Endothelial cell of umbilical vein (primary cell): ENCODE measurements at regions not wholly inside any gene's neighbourhood (a gene's known extent, or its start where the extent isn't known, plus 50 kb on each side); places are given as distances from the start of the nearest gene placed in this dataset.
"Not testable (repeated sequence)": the region's sequence is repeated elsewhere in the genome, so short reads cannot be mapped to it uniquely, and the experiment has no call there.

ENCODE experiments used
- BruUV-seq: library from RNA; stranded (reverse); fragments of 400-500 nt; replicated peaks from 2 replicates; lab custom pipeline; 2021; lab: Mats Ljungman, UMichigan
- CTCF ChIA-PET: fragments of 300-600, 350-600 bp; sonication (Branson Sonifier 250); formaldehyde crosslinking; loops from one replicate; lab custom pipeline; 2021; ENCODE audit warnings: antibody characterized with exemption, inconsistent platforms; lab: Charles Lee
- POLR2A ChIA-PET: fragments of 300-600, 350-600 bp; sonication (Branson Sonifier 250); formaldehyde crosslinking; loops from one replicate; lab custom pipeline; 2021; ENCODE audit warnings: antibody characterized with exemption, inconsistent platforms; lab: Charles Lee
- DNase-seq: peaks from one replicate; pipeline ENCODE4 v3.0.0-alpha.2; 2011; ENCODE audit warnings: low read depth, low spot score
- FAIRE-seq: peaks from 2 replicates; lab custom pipeline; 2011; peaks lifted over from hg19 to GRCh38; lab: Jason Lieb, UNC
- H2AFZ ChIP-seq: 2 replicates; pipeline ENCODE4 v1.6.0; 2012; ENCODE audit warnings: low read depth, low read length, control low read depth, inconsistent platforms
- H3K27ac ChIP-seq: 2 replicates; pipeline ENCODE4 v1.5.1; 2011; ENCODE audit warnings: low read depth, mild to moderate bottlenecking, control low read depth, low read length, moderate library complexity; ENCODE audit not compliant: insufficient read depth
- H3K27me3 ChIP-seq, 2 experiments: 2 replicates each; pipeline versions ENCODE4 v1.6.0 to v1.6.1; 2011; ENCODE audit warnings: low read length in 2 of 2, mixed read lengths in 1 of 2; ENCODE audit not compliant: control insufficient read depth in 2 of 2, insufficient read depth in 2 of 2
- H3K36me3 ChIP-seq, 2 experiments: 2 replicates in 1 of 2; 3 replicates in 1 of 2; pipeline ENCODE4 v1.5.1; 2011; ENCODE audit warnings: low read length in 2 of 2, mild to moderate bottlenecking in 1 of 2, moderate library complexity in 1 of 2; ENCODE audit not compliant: control insufficient read depth in 2 of 2, insufficient read depth in 2 of 2; ENCODE audit errors: extremely low read depth in 1 of 2
- H3K4me1 ChIP-seq: 3 replicates; pipeline ENCODE4 v1.5.1; 2011; ENCODE audit warnings: mild to moderate bottlenecking, low read length; ENCODE audit not compliant: control insufficient read depth, insufficient read depth; ENCODE audit errors: extremely low read depth
- H3K4me2 ChIP-seq: 2 replicates; pipeline ENCODE4 v1.6.1; 2011; ENCODE audit warnings: low read length, control low read depth, mixed read lengths; ENCODE audit not compliant: insufficient read depth
- H3K4me3 ChIP-seq, 3 experiments: fragments of 200-600 bp in 1 of 3; sonication (generic), shearing (Covaris generic) in 1 of 3; replicated peaks in 1 of 3; 2 replicates each; pipeline ENCODE4 v1.5.1; 2011 to 2016; ENCODE audit warnings: control low read depth in 3 of 3, low read length in 3 of 3, mild to moderate bottlenecking in 2 of 3, inconsistent platforms in 1 of 3, low read depth in 1 of 3, moderate library complexity in 1 of 3; ENCODE audit not compliant: insufficient read depth in 1 of 3
- H3K79me2 ChIP-seq: 2 replicates; pipeline ENCODE4 v1.6.0; 2012; ENCODE audit warnings: low read length, inconsistent platforms; ENCODE audit not compliant: control insufficient read depth, insufficient read depth
- H3K9ac ChIP-seq: replicated peaks from 2 replicates; pipeline ENCODE3; 2011; ENCODE audit warnings: low read length, control low read depth; ENCODE audit not compliant: insufficient read depth; ENCODE audit errors: extremely low read depth
- H3K9me1 ChIP-seq: replicated peaks from 3 replicates; pipeline ENCODE4 v1.6.0; 2011; ENCODE audit warnings: mild to moderate bottlenecking, low read length; ENCODE audit not compliant: control insufficient read depth, insufficient read depth; ENCODE audit errors: extremely low read depth
- H3K9me3 ChIP-seq: replicated peaks from 2 replicates; pipeline ENCODE4 v1.5.1; 2012; ENCODE audit warnings: low read length, inconsistent platforms; ENCODE audit not compliant: control insufficient read depth, insufficient read depth
- H4K20me1 ChIP-seq: replicated peaks from 2 replicates; pipeline ENCODE3; 2011; ENCODE audit warnings: mild to moderate bottlenecking, low read length; ENCODE audit not compliant: control insufficient read depth, insufficient read depth; ENCODE audit errors: extremely low read depth
- FOS ChIP-seq: IDR thresholded peaks from 2 replicates; pipeline ENCODE4 v1.6.1; 2011; ENCODE audit warnings: mild to moderate bottlenecking, low read length, moderate library complexity, borderline replicate concordance; ENCODE audit not compliant: insufficient read depth
- GATA2 ChIP-seq: IDR thresholded peaks from 2 replicates; pipeline ENCODE4 v1.7.0; 2011; ENCODE audit warnings: low read depth, mild to moderate bottlenecking, moderate library complexity, mixed read lengths, low read length; ENCODE audit not compliant: insufficient read length, insufficient read depth
- JUN ChIP-seq: IDR thresholded peaks from 2 replicates; pipeline ENCODE4 v1.6.1; 2011; ENCODE audit warnings: borderline replicate concordance, low read depth; ENCODE audit not compliant: insufficient read length, insufficient read depth
- POLR2AphosphoS5 ChIP-seq: IDR thresholded peaks from 2 replicates; pipeline ENCODE4 v1.6.1; 2012; ENCODE audit warnings: low read depth, mild to moderate bottlenecking, control low read depth, low read length, moderate library complexity; ENCODE audit not compliant: insufficient read depth
- dilution Hi-C: fragments of 300-500 bp; cut with MboI; formaldehyde crosslinking; loops from one replicate; pipeline ENCODE4 v1.15.0; 2019; ENCODE audit warnings: low sequenced_read_pairs; ENCODE audit not compliant: extremely low pct_ligation_motif_present
- intact Hi-C: fragments of 100-400 bp; cut with micrococcal nuclease; formaldehyde crosslinking; loops from one replicate; pipeline ENCODE4 v1.10.0; 2022

- DNase-seq, result peak; percentile 68
- H3K27ac ChIP-seq, result peak overlapping the region; percentile 51
- POLR2A ChIA-PET, H2AFZ ChIP-seq, H3K4me2 ChIP-seq, CTCF ChIA-PET, BruUV-seq, H3K9me1 ChIP-seq, intact Hi-C loops, dilution Hi-C loops, H3K9me3 ChIP-seq, H3K4me3 ChIP-seq, H4K20me1 ChIP-seq, H3K79me2 ChIP-seq, H3K9ac ChIP-seq, H3K36me3 ChIP-seq, FAIRE-seq, H3K27me3 ChIP-seq: not testable (repeated sequence)
- H3K4me1 ChIP-seq, result peaks cover 13% of the 10 kb centered on the region
- TF ChIP-seq GATA2, result peak; percentile 65
Measured at GRCh38 chr9:63342528-63342927, 1942.5 kb downstream of the FOXD4L5 start.

GRCh38 chr9:63337899-63338604, 1947.0 kb downstream of the FOXD4L5 start:
- H4K20me1 ChIP-seq, POLR2A ChIA-PET, H3K9me1 ChIP-seq, H3K79me2 ChIP-seq, H3K4me3 ChIP-seq, H3K4me1 ChIP-seq, H3K27me3 ChIP-seq, H3K9ac ChIP-seq, H2AFZ ChIP-seq, H3K36me3 ChIP-seq, FAIRE-seq, dilution Hi-C loops, intact Hi-C loops, H3K9me3 ChIP-seq, CTCF ChIA-PET: not testable (repeated sequence)
- peak; percentile 78 for DNase-seq
- TF ChIP-seq FOS (peak; percentile 68), POLR2AphosphoS5 (peak; percentile 23), JUN (peak; percentile 73)
- Histone ChIP-seq H3K4me2 (peak overlapping the region; percentile 4), H3K27ac (peak overlapping the region; percentile 82)
- TSS peak; percentile 69 for BruUV-seq

- H3K36me3 ChIP-seq, H3K9me3 ChIP-seq, H4K20me1 ChIP-seq, DNase-seq, POLR2A ChIA-PET, H3K9ac ChIP-seq, H3K27me3 ChIP-seq, FAIRE-seq, H2AFZ ChIP-seq, BruUV-seq, H3K79me2 ChIP-seq, CTCF ChIA-PET, H3K4me2 ChIP-seq, intact Hi-C loops, H3K4me1 ChIP-seq, H3K9me1 ChIP-seq, dilution Hi-C loops, H3K27ac ChIP-seq, H3K4me3 ChIP-seq: not testable (repeated sequence)
Measured at GRCh38 chr9:63335286-63335685, 1949.7 kb downstream of the FOXD4L5 start.
